GM12864 (cell line): ENCODE measurements at regions not wholly inside any gene's neighbourhood (a gene's known extent, or its start where the extent isn't known, plus 50 kb on each side); places are given as distances from the start of the nearest gene placed in this dataset.

ENCODE experiments used
- DNase-seq: peaks from one replicate; pipeline ENCODE4 v3.0.0-alpha.2; 2011; ENCODE audit warnings: low read depth
- H3K4me3 ChIP-seq: 2 replicates; pipeline ENCODE4 v1.5.1; 2011; ENCODE audit warnings: mild to moderate bottlenecking, low read depth, low read length, control low read depth
- CTCF ChIP-seq: IDR thresholded peaks from 2 replicates; pipeline ENCODE4 v1.5.1; 2011; ENCODE audit warnings: low read depth, mild to moderate bottlenecking, moderate library complexity, low read length, control low read depth, inconsistent platforms; ENCODE audit errors: missing control alignments

GRCh38 chr11:13868710-13869397 is 93.7 kb upstream of the SPON1 start:
- no peak for TF ChIP-seq CTCF
- no peak overlapping the region for H3K4me3 ChIP-seq
- DNase-seq = no peak

GRCh38 chr11:13869398-13869886 is 93.1 kb upstream of the SPON1 start:
- DNase-seq = no peak

GRCh38 chr11:13874597-13874996 is 87.9 kb upstream of the SPON1 start:
- no peak overlapping the region for H3K4me3 ChIP-seq
- no peak for DNase-seq
- no peak for TF ChIP-seq CTCF

More at GRCh38 chr11:13869398-13869886, 93.1 kb upstream of the SPON1 start:
- no peak for TF ChIP-seq CTCF
- H3K4me3 ChIP-seq = no peak overlapping the region

- H3K4me3 ChIP-seq = no peak overlapping the region
- no peak for TF ChIP-seq CTCF
- no peak for DNase-seq
Measured at GRCh38 chr11:13875643-13876042, 86.9 kb upstream of the SPON1 start.

- no peak for TF ChIP-seq CTCF
- H3K4me3 ChIP-seq = no peak overlapping the region
- DNase-seq = no peak
Measured at GRCh38 chr11:13876423-13876822, 86.1 kb upstream of the SPON1 start.

- DNase-seq = no peak
- TF ChIP-seq CTCF = no peak
- no peak overlapping the region for H3K4me3 ChIP-seq
Measured at GRCh38 chr11:13878077-13878476, 84.4 kb upstream of the SPON1 start.

GRCh38 chr11:13880634-13881033 is 81.9 kb upstream of the SPON1 start:
- H3K4me3 ChIP-seq = no peak overlapping the region
- TF ChIP-seq CTCF = no peak
- peak; percentile 2 for DNase-seq
